Activated naive CD4-positive, alpha-beta T cell treated with anti-CD3 and anti-CD28 coated beads, Interleukin-2, amount 10 ng/mL, durations not matched to agents 7 days and 5 days (primary cell): ENCODE measurements at regions not wholly inside any gene's neighbourhood (a gene's known extent, or its start where the extent isn't known, plus 50 kb on each side); places are given as distances from the start of the nearest gene placed in this dataset.

Experiments
- CTCF ChIA-PET: fragments of 350-600 bp; sonication (Branson Sonifier 250); formaldehyde crosslinking; loops from one replicate; lab custom pipeline; 2021; ENCODE audit warnings: antibody characterized with exemption; lab: Charles Lee
- DNase-seq: peaks from one replicate; pipeline ENCODE4 v3.0.0-alpha.2; 2020
- H3K27ac Mint-ChIP-seq: one replicate; pipeline ENCODE4 v1.8.0; 2021; ENCODE audit warnings: mild to moderate bottlenecking, moderate library complexity, mixed read lengths
- H3K27me3 Mint-ChIP-seq: one replicate; pipeline ENCODE4 v1.8.0; 2021; ENCODE audit warnings: mild to moderate bottlenecking, mixed read lengths
- H3K36me3 Mint-ChIP-seq: one replicate; pipeline ENCODE4 v1.8.0; 2021; ENCODE audit warnings: mixed read lengths
- H3K4me1 Mint-ChIP-seq: one replicate; pipeline ENCODE4 v1.8.0; 2021; ENCODE audit warnings: mixed read lengths
- H3K4me3 Mint-ChIP-seq: one replicate; pipeline ENCODE4 v1.8.0; 2021; ENCODE audit warnings: mild to moderate bottlenecking, moderate library complexity, mixed read lengths
- H3K9me3 Mint-ChIP-seq: one replicate; pipeline ENCODE4 v1.8.0; 2021; ENCODE audit warnings: mixed read lengths

DNA sequence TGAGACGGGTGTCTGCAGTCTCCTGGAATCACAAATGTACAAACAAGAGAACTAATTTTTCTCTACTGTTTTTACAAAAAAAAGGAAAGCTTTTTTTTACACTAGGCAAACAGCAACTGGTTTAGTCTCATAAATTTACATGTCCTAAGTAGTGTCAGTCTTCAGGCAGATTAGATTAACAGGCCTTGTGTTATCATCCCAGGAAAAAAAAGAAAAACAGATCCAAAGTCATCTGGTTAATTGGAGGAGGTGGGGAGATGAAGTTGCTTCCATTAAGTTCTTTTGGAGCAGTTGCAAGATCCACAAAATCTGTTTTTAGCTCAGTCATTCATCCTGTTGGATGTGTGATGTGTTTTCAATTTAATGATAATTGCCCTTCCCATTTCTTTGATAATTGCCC lies 363.5 kb upstream of the ADGRL2 start:
- H3K27ac Mint-ChIP-seq = no peak overlapping the region
- DNase-seq = no peak
- H3K36me3 Mint-ChIP-seq = no peaks in the 10 kb centered on the region
- no peaks in the 10 kb centered on the region for H3K4me1 Mint-ChIP-seq
- peaks cover 2% of the 10 kb centered on the region for H3K9me3 Mint-ChIP-seq
- H3K27me3 Mint-ChIP-seq = no peaks in the 10 kb centered on the region
- no peak overlapping the region for H3K4me3 Mint-ChIP-seq
- CTCF ChIA-PET = no interaction called here

DNA sequence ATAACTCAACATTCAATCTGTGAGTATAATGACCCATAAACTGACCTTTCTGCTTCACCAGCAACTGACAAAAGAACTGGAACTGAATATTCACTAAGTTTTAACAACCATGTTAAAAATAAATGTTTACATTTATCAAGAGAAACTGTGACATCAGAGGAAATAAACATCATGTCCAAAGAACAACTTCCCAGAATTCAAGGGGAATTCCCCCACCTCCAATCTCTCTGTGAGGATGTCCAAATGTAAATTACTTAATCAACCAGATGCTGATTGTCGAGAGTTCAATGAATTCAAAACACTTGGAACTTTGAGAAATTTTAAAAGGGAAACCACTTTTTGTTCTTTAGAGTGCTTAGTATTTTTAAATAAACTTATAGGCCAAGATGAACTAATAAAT lies 365.6 kb upstream of the ADGRL2 start:
- H3K27ac Mint-ChIP-seq = no peak overlapping the region
- DNase-seq = no peak
- CTCF ChIA-PET = no interaction called here
- H3K9me3 Mint-ChIP-seq = no peaks in the 10 kb centered on the region
- H3K36me3 Mint-ChIP-seq = no peaks in the 10 kb centered on the region
- H3K4me3 Mint-ChIP-seq = no peak overlapping the region
- no peaks in the 10 kb centered on the region for H3K27me3 Mint-ChIP-seq
- no peaks in the 10 kb centered on the region for H3K4me1 Mint-ChIP-seq

DNA sequence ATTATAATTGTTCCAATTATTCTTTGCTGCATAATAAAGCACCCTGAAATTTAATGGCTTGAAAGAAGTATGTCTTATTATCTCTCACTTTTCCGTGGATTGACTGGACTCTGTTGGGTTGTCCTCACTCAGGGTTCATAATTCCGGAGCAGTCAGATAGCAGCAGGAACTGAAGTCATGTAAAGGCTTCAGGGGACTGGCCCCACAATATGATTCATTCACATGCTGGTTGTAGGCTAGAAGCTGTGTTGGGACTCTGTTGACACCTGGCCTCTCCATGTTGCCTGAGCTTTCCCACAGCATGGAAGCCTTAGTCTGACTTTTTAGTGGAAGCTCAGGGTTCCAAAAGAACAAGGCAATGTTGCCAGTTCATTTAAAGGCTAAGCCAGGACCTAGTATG lies 367.1 kb upstream of the ADGRL2 start:
- no peaks in the 10 kb centered on the region for H3K36me3 Mint-ChIP-seq
- H3K9me3 Mint-ChIP-seq = peaks cover under 1% of the 10 kb centered on the region
- H3K27me3 Mint-ChIP-seq = no peaks in the 10 kb centered on the region
- CTCF ChIA-PET = no interaction called here
- H3K27ac Mint-ChIP-seq = no peak overlapping the region
- no peak for DNase-seq
- H3K4me3 Mint-ChIP-seq = no peak overlapping the region
- no peaks in the 10 kb centered on the region for H3K4me1 Mint-ChIP-seq

DNA sequence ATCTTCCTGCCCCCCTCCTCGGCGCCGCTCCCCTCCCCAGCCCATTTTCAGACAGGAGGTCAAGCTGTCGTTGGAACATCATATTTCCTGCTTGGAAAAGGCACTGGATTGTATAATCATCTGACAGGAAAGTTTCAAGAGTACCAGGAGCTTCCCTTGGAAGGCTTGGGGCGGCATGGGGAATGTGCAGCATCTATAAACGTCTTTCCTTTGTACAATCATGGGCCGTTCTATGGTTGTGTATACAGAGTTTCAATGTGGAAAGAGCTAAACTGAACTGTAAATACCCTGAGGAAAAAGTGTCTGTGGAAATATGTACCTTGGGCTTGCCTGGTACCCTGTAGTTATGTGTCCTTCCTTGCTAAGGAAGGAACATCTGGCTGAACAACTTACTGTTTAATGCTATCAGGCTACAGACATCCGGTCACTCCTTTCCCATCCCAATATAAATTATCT lies 368.1 kb upstream of the ADGRL2 start:
- no peaks in the 10 kb centered on the region for H3K36me3 Mint-ChIP-seq
- CTCF ChIA-PET = no interaction called here

GRCh38 chr1:81432059-81432458 lies 368.7 kb upstream of the ADGRL2 start:
- Mint-ChIP-seq H3K9me3 (peaks cover 4% of the 10 kb centered on the region), H3K4me1 (no peaks in the 10 kb centered on the region)
- DNase-seq = no peak

More for the DNA sequence above, 368.1 kb upstream of the ADGRL2 start:
- Mint-ChIP-seq H3K4me1 (no peaks in the 10 kb centered on the region), H3K4me3 (no peak overlapping the region), H3K27ac (no peak overlapping the region), H3K9me3 (peaks cover 4% of the 10 kb centered on the region), H3K27me3 (no peaks in the 10 kb centered on the region)
- DNase-seq = no peak

GRCh38 chr1:81431624-81432000 lies 369.1 kb upstream of the ADGRL2 start:
- Mint-ChIP-seq H3K27me3 (no peaks in the 10 kb centered on the region), H3K9me3 (peaks cover 4% of the 10 kb centered on the region), H3K27ac (no peak overlapping the region), H3K4me1 (no peaks in the 10 kb centered on the region), H3K36me3 (no peaks in the 10 kb centered on the region), H3K4me3 (no peak overlapping the region)
- CTCF ChIA-PET = no interaction called here
- no peak for DNase-seq

More at GRCh38 chr1:81432059-81432458, 368.7 kb upstream of the ADGRL2 start:
- Mint-ChIP-seq H3K36me3 (no peaks in the 10 kb centered on the region), H3K27me3 (no peaks in the 10 kb centered on the region), H3K27ac (no peak overlapping the region), H3K4me3 (no peak overlapping the region)
- CTCF ChIA-PET = no interaction called here

GRCh38 chr1:81430955-81431623 lies 369.6 kb upstream of the ADGRL2 start:
- DNase-seq = no peak
- Mint-ChIP-seq H3K36me3 (no peaks in the 10 kb centered on the region), H3K27me3 (no peaks in the 10 kb centered on the region), H3K4me1 (no peaks in the 10 kb centered on the region), H3K9me3 (peaks cover 4% of the 10 kb centered on the region), H3K27ac (no peak overlapping the region), H3K4me3 (no peak overlapping the region)
- CTCF ChIA-PET = no interaction called here

DNA sequence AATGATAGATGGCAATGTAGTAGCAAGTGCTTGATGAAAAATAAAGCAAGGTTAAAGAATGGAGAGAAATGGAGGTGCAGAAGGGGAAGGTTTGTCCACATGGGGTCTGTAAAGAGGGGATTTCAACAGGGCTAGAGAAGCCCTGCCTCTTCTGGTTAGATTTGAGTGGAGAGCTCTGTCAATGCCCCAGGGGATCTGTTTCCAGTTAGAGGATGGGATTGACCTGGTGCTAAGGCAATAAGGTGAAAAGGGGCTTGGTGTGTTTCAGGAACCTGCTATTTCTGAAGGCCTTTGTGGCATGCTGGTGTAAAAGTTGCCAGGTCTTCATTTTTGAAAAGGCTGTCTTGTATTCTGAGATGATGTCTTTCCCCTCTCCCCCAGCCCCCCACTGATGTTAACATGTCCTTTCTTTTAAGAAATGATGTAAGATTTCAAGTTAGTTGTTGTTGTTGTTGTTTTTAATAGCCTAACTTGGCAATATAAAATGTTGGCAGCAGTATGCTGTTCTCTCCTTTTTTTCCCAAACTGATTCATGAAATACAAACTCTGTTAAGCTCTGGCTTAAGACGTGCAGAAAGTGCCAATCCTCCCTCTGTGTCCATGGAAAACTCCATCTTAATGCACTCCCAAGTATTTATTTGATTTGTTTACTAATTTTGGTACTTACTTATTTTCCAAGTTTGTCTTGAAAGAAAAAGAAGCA lies 370.3 kb upstream of the ADGRL2 start:
- peaks cover 4% of the 10 kb centered on the region for H3K9me3 Mint-ChIP-seq
- no peak overlapping the region for H3K27ac Mint-ChIP-seq
- no peaks in the 10 kb centered on the region for H3K4me1 Mint-ChIP-seq
- no peaks in the 10 kb centered on the region for H3K36me3 Mint-ChIP-seq
- no peak overlapping the region for H3K4me3 Mint-ChIP-seq
- H3K27me3 Mint-ChIP-seq = no peaks in the 10 kb centered on the region
- no peak for DNase-seq
- CTCF ChIA-PET = no interaction called here

DNA sequence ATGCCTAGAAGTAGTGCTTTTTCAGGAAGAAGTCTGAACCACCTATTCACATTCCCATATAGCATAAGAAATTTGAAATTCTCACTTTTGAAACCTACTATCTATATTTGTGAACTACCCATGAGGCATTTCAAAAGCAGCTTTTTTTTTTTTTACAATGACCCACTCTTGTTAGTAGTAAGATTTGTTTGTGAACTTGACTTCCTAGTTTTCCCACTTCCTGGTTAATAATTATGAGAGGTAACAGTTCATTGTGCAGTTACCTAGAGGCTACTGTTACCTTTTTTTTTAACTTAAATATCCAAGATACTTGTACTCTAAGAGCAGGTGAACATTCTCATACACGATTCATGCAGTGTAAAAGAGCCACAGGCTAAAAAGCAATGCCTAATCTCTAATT lies 371.7 kb upstream of the ADGRL2 start:
- H3K4me1 Mint-ChIP-seq = no peaks in the 10 kb centered on the region
- H3K27me3 Mint-ChIP-seq = no peaks in the 10 kb centered on the region
- no peaks in the 10 kb centered on the region for H3K36me3 Mint-ChIP-seq
- no peak overlapping the region for H3K27ac Mint-ChIP-seq
- peaks cover 4% of the 10 kb centered on the region for H3K9me3 Mint-ChIP-seq
- CTCF ChIA-PET = no interaction called here
- DNase-seq = no peak
- H3K4me3 Mint-ChIP-seq = no peak overlapping the region

DNA sequence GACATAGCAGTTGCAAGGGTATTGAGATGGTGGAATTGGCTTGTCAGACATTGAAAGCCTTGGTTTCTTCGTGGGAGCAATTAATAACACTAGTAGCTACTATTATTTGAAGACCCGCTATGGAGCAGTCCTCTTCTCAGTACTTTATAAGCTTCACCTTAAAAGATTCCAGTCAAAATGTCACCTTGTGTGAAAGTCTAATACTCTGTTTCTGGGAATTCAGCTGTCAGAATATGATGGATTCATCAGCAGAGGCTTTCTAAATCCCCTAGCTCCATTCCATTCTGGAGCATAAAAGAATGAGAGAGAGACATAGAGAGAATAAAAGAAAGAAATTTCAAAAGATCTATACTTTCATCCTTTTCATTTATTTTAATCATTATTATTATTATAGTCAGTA lies 375.9 kb upstream of the ADGRL2 start:
- Mint-ChIP-seq H3K27ac (no peak overlapping the region), H3K27me3 (no peaks in the 10 kb centered on the region), H3K4me1 (no peaks in the 10 kb centered on the region), H3K4me3 (no peak overlapping the region), H3K9me3 (peaks cover 4% of the 10 kb centered on the region), H3K36me3 (no peaks in the 10 kb centered on the region)
- CTCF ChIA-PET = no interaction called here
- DNase-seq = no peak

GRCh38 chr1:81424061-81424460 lies 376.7 kb upstream of the ADGRL2 start:
- no peak overlapping the region for H3K4me3 Mint-ChIP-seq
- no peaks in the 10 kb centered on the region for H3K36me3 Mint-ChIP-seq
- no peaks in the 10 kb centered on the region for H3K4me1 Mint-ChIP-seq
- H3K27me3 Mint-ChIP-seq = no peaks in the 10 kb centered on the region
- DNase-seq = no peak
- CTCF ChIA-PET = no interaction called here
- H3K9me3 Mint-ChIP-seq = peaks cover 4% of the 10 kb centered on the region
- H3K27ac Mint-ChIP-seq = no peak overlapping the region

DNA sequence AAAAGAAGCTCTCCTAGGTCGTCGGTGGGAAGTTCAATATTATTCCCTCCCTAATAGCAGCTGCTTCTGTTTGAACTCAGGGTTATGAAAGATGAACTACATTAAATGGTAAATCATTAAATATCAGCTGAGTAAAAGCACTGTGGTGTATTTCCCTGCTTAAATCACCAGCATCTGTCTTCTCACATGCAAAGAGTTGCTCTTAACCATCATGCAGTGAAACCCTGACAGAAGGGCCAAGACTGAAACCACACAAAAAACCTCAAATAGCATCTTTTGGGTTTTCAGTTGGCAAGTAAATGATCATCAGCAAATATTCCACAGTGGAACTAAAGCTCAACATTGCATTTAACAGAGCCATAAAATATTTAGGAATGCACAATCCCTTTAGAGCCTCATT lies 380.0 kb upstream of the ADGRL2 start:
- H3K36me3 Mint-ChIP-seq = no peaks in the 10 kb centered on the region
- H3K9me3 Mint-ChIP-seq = no peaks in the 10 kb centered on the region
- DNase-seq = no peak
- H3K4me1 Mint-ChIP-seq = no peaks in the 10 kb centered on the region
- CTCF ChIA-PET = no interaction called here
- no peak overlapping the region for H3K27ac Mint-ChIP-seq
- no peaks in the 10 kb centered on the region for H3K27me3 Mint-ChIP-seq
- no peak overlapping the region for H3K4me3 Mint-ChIP-seq

GRCh38 chr1:81414488-81415015 lies 386.2 kb upstream of the ADGRL2 start:
- Mint-ChIP-seq H3K9me3 (no peaks in the 10 kb centered on the region), H3K27me3 (no peaks in the 10 kb centered on the region), H3K36me3 (no peaks in the 10 kb centered on the region), H3K4me1 (no peaks in the 10 kb centered on the region), H3K27ac (no peak overlapping the region), H3K4me3 (no peak overlapping the region)
- no peak for DNase-seq
- CTCF ChIA-PET = no interaction called here

DNA sequence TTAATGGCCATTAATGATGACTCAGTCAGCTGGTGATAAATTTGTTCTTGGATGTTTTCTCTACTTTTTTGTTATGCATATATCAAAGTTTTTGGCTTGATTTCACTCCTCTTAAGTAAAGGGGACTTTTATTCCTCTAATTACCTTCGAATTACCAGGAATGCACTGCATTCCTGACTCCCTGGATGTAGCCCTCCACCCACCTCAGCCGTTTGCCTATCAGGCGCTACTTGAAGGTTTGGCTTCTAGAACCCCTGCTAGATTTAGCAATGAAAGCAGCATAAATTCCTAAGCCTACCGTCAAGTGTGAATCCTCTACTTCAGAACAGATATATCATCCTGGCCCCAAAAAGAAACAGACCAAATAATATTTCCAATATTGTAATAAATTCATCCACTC lies 387.8 kb upstream of the ADGRL2 start:
- no peaks in the 10 kb centered on the region for H3K9me3 Mint-ChIP-seq
- H3K4me1 Mint-ChIP-seq = no peaks in the 10 kb centered on the region
- no peak for DNase-seq
- no peaks in the 10 kb centered on the region for H3K36me3 Mint-ChIP-seq
- no peaks in the 10 kb centered on the region for H3K27me3 Mint-ChIP-seq
- H3K4me3 Mint-ChIP-seq = no peak overlapping the region
- CTCF ChIA-PET = no interaction called here
- H3K27ac Mint-ChIP-seq = no peak overlapping the region

- Mint-ChIP-seq H3K4me1 (no peaks in the 10 kb centered on the region), H3K27me3 (no peaks in the 10 kb centered on the region), H3K27ac (no peak overlapping the region), H3K4me3 (no peak overlapping the region), H3K9me3 (no peaks in the 10 kb centered on the region), H3K36me3 (no peaks in the 10 kb centered on the region)
- CTCF ChIA-PET = no interaction called here
- no peak for DNase-seq
These were observed 389.8 kb upstream of the ADGRL2 start for GRCh38 chr1:81410941-81411340.
